KMS-11 (cell line): ENCODE measurements at regions not wholly inside any gene's neighbourhood (a gene's known extent, or its start where the extent isn't known, plus 50 kb on each side); places are given as distances from the start of the nearest gene placed in this dataset.

Experiments
- H2AFZ ChIP-seq: fragments of 200-600 bp; sonication (generic); 2 replicates; pipeline ENCODE4 v1.6.1; 2016; ENCODE audit warnings: antibody characterized with exemption, mixed run types, low read depth
- H3K27ac ChIP-seq: fragments of 200-600 bp; sonication (generic); 2 replicates; pipeline ENCODE4 v1.6.1; 2016; ENCODE audit warnings: mild to moderate bottlenecking, mixed run types
- H3K27me3 ChIP-seq: fragments of 200-600 bp; sonication (generic); 2 replicates; pipeline ENCODE4 v1.6.1; 2017; ENCODE audit warnings: mild to moderate bottlenecking, low read depth, mixed run types, moderate library complexity; ENCODE audit not compliant: insufficient read depth
- H3K36me3 ChIP-seq: fragments of 200-600 bp; sonication (generic); 2 replicates; pipeline ENCODE4 v1.6.1; 2017; ENCODE audit warnings: mild to moderate bottlenecking, mixed run types; ENCODE audit not compliant: insufficient read depth
- H3K4me1 ChIP-seq: fragments of 200-600 bp; sonication (generic); 2 replicates; pipeline ENCODE4 v1.6.1; 2016; ENCODE audit warnings: mild to moderate bottlenecking, low read depth, mixed run types; ENCODE audit not compliant: poor library complexity, severe bottlenecking
- H3K4me2 ChIP-seq: fragments of 200-600 bp; sonication (generic); 2 replicates; pipeline ENCODE4 v1.7.0; 2016; ENCODE audit warnings: mild to moderate bottlenecking, mixed run types
- H3K4me3 ChIP-seq: fragments of 200-600 bp; sonication (generic); IDR thresholded peaks from 2 replicates; pipeline ENCODE4 v1.6.1; 2017; ENCODE audit warnings: low read depth, low read length, mixed read lengths; ENCODE audit not compliant: insufficient read depth
- H3K79me2 ChIP-seq: fragments of 200-600 bp; sonication (generic); 2 replicates; pipeline ENCODE4 v1.6.1; 2016; ENCODE audit warnings: low read depth, mixed run types; ENCODE audit not compliant: insufficient read depth
- H3K9ac ChIP-seq: fragments of 200-600 bp; sonication (generic); 2 replicates; pipeline ENCODE4 v1.6.1; 2016; ENCODE audit warnings: mild to moderate bottlenecking, mixed run types
- H4K20me1 ChIP-seq: fragments of 200-600 bp; sonication (generic); 2 replicates; pipeline ENCODE4 v1.6.1; 2016; ENCODE audit warnings: mild to moderate bottlenecking, mixed run types; ENCODE audit not compliant: insufficient read depth
- TF ChIP-seq, protein P1 (sequence below): fragments of 200-600 bp; sonication (generic); conservative IDR thresholded peaks from 2 replicates; pipeline ENCODE4 v1.6.1; 2017; ENCODE audit warnings: low read depth, mild to moderate bottlenecking, antibody characterized with exemption, low read length, moderate library complexity, mixed read lengths

DNA sequence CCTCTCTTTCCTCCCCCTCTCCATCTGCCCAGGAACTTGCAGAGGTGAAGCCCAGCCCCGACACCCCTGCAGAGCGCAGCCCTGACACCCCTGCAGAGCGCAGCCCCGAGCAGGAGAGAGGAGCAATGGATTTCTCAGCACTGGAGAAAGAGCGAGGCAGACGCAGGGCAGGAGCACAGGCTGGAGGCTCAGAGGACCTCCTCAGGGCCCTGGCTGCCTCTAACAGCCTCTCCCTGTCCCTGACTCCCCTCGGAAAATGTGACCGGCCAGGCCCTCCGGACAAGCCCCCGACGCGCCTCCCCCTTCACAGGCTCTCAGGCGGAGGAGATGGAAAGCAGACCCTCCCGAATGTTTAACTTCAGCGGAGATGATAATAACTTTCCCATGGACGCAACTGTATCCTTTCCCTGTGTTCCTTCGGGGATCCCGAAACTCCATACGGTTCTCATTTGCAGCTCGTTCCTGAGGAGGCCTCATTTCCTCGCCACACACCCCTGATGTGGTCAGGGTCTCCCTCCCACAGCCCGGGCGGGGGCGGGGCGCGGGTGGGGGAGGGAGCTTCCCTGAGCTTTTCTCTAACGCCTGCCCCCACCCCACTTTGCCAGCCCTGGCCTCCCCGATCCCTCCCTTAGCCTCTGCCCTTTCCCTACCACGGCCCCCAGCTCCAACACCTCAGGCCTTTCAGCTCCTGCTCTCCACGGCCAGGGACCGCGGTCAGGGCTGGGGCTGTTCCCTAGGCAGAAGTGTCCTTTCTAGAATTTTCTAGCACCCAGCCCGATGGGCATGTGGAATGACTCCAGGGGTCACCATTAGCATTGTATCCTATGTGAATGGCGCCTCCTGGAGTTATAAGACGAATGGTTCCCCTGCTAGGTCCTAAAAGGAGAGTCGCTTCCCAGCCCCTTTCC, 201.1 kb upstream of the BCOR start:
- no peaks in the 10 kb centered on the region for H4K20me1 ChIP-seq
- no peaks in the 10 kb centered on the region for H3K4me1 ChIP-seq
- H3K36me3 ChIP-seq = no peaks in the 10 kb centered on the region
- no peaks in the 10 kb centered on the region for H3K27me3 ChIP-seq
- H3K79me2 ChIP-seq = no peaks in the 10 kb centered on the region
- no peak overlapping the region for H3K4me3 ChIP-seq
- H3K9ac ChIP-seq = no peak overlapping the region
- TF ChIP-seq, protein P1, sequence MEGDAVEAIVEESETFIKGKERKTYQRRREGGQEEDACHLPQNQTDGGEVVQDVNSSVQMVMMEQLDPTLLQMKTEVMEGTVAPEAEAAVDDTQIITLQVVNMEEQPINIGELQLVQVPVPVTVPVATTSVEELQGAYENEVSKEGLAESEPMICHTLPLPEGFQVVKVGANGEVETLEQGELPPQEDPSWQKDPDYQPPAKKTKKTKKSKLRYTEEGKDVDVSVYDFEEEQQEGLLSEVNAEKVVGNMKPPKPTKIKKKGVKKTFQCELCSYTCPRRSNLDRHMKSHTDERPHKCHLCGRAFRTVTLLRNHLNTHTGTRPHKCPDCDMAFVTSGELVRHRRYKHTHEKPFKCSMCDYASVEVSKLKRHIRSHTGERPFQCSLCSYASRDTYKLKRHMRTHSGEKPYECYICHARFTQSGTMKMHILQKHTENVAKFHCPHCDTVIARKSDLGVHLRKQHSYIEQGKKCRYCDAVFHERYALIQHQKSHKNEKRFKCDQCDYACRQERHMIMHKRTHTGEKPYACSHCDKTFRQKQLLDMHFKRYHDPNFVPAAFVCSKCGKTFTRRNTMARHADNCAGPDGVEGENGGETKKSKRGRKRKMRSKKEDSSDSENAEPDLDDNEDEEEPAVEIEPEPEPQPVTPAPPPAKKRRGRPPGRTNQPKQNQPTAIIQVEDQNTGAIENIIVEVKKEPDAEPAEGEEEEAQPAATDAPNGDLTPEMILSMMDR = no peak
- H3K27ac ChIP-seq = no peak overlapping the region
- H3K4me2 ChIP-seq = no peak overlapping the region
- H2AFZ ChIP-seq = no peak overlapping the region

DNA sequence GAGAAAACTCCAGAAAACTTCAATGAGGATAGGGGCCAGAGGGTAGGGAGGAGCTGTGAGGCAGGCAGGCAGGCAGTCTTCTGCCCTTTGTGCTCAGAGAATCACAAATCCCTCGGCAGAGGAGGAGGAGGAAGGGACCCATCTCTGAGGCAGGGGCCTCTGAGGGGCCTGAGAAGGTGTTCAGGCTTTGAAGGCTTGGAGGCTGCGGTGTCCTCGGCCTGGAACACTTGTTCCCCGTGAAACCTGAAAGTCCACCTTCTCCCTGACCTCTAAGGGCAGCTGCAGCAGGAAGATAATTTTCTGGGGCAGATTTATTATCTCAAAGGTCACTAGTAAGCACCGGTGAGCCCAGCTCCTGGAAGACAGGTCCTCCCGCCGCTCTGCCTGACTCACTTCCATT, 200.3 kb upstream of the BCOR start:
- TF ChIP-seq, protein P1 = no peak

DNA sequence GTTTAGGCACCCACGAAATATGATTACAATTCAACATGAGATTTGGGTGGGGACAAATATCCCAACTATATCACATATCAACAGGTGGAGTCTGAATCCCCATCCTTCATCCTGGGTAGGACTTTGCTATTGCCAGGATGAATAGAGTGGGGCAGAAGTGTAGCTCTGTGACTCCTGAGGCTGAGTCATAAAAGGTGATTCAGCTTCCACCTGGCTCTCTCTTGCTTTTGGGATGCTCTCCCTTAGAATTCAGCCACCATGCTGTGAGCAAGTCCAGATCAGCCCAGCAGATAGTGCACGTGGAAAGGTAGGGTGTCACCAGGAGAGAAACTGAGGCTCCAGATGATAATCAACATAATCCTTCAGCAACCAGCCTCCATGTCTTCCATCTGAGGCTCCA, 193.8 kb upstream of the BCOR start:
- Histone ChIP-seq H3K79me2 (no peaks in the 10 kb centered on the region), H3K4me3 (no peak overlapping the region), H3K4me2 (no peak overlapping the region), H4K20me1 (no peaks in the 10 kb centered on the region), H3K27me3 (no peaks in the 10 kb centered on the region), H3K36me3 (no peaks in the 10 kb centered on the region), H3K9ac (no peak overlapping the region), H3K27ac (no peak overlapping the region), H2AFZ (no peak overlapping the region), H3K4me1 (no peaks in the 10 kb centered on the region)
- TF ChIP-seq, protein P1 = no peak

More for the DNA sequence above, 200.3 kb upstream of the BCOR start:
- no peaks in the 10 kb centered on the region for H3K27me3 ChIP-seq
- H2AFZ ChIP-seq = no peak overlapping the region
- no peaks in the 10 kb centered on the region for H3K4me1 ChIP-seq
- no peaks in the 10 kb centered on the region for H3K79me2 ChIP-seq
- H3K36me3 ChIP-seq = no peaks in the 10 kb centered on the region
- no peak overlapping the region for H3K27ac ChIP-seq
- H4K20me1 ChIP-seq = no peaks in the 10 kb centered on the region
- H3K4me3 ChIP-seq = no peak overlapping the region
- no peak overlapping the region for H3K4me2 ChIP-seq
- no peak overlapping the region for H3K9ac ChIP-seq

DNA sequence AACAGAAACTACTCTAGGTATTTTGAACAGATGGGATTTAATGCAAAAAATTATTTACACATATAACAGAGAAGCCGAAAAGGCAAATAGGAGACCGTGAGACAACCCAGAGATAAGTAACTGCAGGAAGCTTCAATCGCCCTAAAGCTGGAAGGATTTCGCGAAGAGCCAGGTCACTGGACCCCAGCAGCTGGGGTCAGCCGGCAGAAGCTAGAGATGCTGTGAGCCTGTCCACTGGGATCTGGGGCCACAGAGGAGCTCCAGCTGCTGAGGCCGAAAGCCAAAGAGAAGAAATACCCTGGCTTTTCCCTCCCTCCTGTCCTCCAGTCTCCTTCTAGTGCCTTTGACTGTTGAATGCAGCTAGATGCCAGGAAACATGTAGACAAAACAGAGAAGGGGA, 192.8 kb upstream of the BCOR start:
- Histone ChIP-seq H3K27me3 (no peaks in the 10 kb centered on the region), H2AFZ (no peak overlapping the region), H3K4me3 (no peak overlapping the region), H3K36me3 (no peaks in the 10 kb centered on the region), H3K4me1 (no peaks in the 10 kb centered on the region), H3K9ac (no peak overlapping the region), H3K4me2 (no peak overlapping the region), H3K79me2 (no peaks in the 10 kb centered on the region), H3K27ac (no peak overlapping the region), H4K20me1 (no peaks in the 10 kb centered on the region)
- TF ChIP-seq, protein P1 = no peak
